ENCODE measurements at regions not wholly inside any gene's neighbourhood (a gene's known extent, or its start where the extent isn't known, plus 50 kb on each side); places are given as distances from the start of the nearest gene placed in this dataset.

DNA sequence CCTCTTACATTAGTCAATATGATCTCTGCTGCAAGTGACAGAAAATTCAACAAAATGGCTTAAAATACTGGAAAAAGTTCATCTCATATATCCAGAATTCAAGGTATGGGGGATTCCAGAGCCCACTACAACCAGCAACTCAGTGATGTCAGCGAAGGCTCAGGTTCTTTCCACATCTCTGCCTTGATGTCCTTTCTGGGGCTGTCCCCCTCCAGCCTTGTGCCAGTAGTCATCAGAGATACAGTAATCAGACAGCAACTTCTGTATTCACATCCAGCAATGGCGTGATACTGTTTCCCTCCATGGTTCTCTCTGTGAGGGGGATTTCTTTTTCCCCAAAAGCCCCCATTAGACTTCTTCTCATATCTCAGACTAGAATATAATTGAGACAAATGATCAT lies 103.4 kb upstream of the USP47 start:
- TF ChIP-seq, protein P1, sequence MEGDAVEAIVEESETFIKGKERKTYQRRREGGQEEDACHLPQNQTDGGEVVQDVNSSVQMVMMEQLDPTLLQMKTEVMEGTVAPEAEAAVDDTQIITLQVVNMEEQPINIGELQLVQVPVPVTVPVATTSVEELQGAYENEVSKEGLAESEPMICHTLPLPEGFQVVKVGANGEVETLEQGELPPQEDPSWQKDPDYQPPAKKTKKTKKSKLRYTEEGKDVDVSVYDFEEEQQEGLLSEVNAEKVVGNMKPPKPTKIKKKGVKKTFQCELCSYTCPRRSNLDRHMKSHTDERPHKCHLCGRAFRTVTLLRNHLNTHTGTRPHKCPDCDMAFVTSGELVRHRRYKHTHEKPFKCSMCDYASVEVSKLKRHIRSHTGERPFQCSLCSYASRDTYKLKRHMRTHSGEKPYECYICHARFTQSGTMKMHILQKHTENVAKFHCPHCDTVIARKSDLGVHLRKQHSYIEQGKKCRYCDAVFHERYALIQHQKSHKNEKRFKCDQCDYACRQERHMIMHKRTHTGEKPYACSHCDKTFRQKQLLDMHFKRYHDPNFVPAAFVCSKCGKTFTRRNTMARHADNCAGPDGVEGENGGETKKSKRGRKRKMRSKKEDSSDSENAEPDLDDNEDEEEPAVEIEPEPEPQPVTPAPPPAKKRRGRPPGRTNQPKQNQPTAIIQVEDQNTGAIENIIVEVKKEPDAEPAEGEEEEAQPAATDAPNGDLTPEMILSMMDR (IDR thresholded peaks at IDR 0.05) = no peak
- no peak for TF ChIP-seq POLR2A (IDR thresholded peaks at IDR 0.05)

Measured in gastroesophageal sphincter (tissue), 3 donors.